Embryonic facial prominence (tissue), 1 donor: ENCODE measurements at regions not wholly inside any gene's neighbourhood (a gene's known extent, or its start where the extent isn't known, plus 50 kb on each side); places are given as distances from the start of the nearest gene placed in this dataset.

Source experiments
- DNase-seq: peaks from one replicate; pipeline ENCODE4 v3.0.0-alpha.2; 2016; ENCODE audit errors: extremely low spot score

- DNase-seq: no peak
Measured at GRCh38 chr9:1267141-1267570, 217.0 kb downstream of the DMRT2 start.

DNA sequence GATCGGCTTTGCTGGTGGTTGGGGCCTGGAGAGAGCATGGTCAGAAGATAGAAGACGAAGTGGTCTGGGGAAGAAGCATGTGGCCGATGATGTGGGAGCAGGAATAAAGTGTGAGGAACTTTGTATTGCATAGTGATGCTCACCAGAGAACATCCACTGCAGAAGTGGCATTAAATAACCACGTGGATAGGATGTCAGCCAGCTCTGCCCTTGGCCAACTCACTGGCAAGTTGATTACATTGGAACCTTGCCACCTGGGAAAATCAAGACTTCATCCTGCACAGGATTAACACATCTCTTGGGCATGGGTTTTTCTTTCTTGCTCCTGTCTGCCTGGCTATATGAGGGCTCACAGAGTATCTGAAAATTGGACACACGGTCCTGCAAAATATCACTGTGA is 217.4 kb downstream of the DMRT2 start:
- DNase-seq: no peak

DNA sequence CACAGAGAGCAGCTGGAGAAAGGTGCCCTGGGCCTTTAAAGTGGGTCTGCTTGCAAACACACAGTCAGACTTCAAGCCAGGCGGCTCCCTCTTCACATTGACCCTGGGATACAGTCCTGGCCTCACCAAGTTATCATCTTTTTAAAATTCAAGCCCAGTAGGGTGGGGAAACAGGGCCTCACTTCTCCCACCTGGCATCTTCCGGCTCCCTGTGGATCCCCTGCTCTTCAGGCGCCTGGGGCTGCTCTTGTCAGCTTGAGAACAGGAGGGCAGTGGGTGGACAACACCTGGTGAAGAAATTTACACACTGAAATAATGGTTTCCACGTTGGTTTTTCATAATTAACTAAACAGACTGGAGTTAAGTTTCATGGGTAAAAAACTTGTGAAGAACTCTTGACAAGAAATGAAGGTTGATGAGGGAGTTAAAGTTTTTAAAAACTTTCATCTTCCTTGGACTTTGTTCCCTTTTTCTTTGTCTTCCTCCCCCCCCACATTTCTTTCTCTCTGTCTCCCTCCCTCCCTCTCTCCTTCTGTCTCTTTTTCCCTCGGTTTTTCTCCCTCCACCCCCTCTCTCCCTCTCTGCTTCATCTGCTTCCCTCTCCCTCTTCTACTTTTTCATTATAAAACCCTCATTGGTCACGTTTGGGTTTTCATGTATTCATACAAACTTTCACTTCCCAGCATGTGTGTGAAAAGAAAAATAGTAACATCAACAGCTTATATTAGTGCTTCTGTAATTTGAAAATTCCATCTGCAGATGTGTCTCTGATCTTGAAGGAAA is 219.6 kb downstream of the DMRT2 start:
- no peak for DNase-seq

DNA sequence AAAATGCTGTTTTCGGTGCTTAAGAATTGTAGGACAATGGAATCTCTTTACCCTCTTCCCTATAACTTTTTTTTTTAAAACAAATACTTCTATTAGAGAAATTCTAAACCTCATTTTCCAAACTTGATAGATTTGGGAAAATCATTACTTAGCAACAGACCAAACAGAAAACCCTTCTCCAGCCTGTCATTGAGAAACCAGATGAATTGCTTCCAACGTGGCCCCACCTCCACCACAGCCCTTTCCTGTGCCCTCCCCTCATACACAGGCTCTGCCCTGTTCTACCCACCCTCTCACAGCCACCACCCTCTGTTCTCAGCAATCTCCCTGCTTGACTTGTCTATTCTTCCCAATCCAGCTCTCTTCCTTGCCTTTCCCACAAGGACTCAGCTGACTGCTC is 221.2 kb downstream of the DMRT2 start:
- DNase-seq: no peak

DNA sequence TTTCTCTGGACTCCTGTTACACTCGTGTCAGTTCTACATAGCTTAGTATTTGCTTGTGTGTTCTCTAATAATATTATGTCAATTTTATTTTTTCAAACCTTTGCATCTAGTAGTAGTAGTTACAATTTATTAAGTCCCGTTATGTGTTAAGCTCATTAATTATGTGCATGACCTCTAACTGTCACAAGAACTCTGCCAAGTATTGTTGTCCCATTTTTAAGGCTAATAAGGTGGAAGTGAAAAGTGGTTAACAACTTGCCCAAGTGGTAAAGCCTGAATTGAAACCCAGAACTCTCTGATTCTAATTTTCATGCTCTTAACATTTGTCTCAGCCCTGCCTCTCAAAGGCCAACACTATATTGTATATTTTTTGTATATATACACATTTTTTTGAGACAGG is 221.6 kb downstream of the DMRT2 start:
- DNase-seq: no peak

DNA sequence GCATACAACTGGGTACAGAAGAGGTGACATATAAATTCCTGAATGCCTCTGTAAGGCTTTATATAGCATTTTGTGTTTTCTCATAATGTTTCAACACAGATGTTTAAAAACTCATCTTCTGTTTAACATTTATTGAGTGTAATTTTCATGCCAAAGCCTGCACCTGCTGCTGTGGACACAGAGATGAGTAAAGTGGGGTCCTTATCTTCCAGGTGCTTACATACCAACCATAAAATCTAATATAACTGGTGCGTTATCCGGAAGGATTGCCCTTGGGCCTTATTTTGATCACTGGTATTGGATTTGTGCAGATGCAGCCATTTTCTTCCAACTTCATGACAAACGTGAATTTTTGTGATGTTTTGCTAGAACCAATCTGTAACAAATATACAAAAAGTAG is 222.3 kb downstream of the DMRT2 start:
- DNase-seq: no peak

GRCh38 chr9:1273859-1274258 is 223.7 kb downstream of the DMRT2 start:
- no peak for DNase-seq

- no peak for DNase-seq
Measured at GRCh38 chr9:1274334-1274733, 224.2 kb downstream of the DMRT2 start.

- no peak for DNase-seq
Measured at GRCh38 chr9:1276474-1276873, 226.3 kb downstream of the DMRT2 start.

GRCh38 chr9:1284727-1285126 is 234.6 kb downstream of the DMRT2 start:
- DNase-seq: no peak

- DNase-seq: no peak
Measured at GRCh38 chr9:1285526-1285925, 235.4 kb downstream of the DMRT2 start.

DNA sequence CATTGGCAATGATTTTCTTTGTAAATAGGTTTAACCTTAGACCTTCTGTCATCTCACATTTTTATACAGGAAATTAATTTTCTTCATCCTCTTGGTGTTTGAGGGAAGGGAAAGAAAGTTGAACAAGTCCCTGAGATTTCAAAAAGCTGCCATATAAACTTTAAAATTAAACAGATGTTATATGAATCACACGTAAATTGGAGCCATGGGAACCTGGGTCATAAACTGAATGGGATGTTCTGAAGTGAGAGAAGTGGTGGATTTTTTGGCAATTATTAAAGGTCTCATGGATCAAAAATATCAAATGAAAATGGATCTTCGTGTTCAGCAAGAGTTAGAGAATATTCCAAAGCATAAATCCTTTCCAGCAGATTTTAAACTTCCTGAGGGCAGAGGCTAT is 242.2 kb downstream of the DMRT2 start:
- DNase-seq: no peak

DNA sequence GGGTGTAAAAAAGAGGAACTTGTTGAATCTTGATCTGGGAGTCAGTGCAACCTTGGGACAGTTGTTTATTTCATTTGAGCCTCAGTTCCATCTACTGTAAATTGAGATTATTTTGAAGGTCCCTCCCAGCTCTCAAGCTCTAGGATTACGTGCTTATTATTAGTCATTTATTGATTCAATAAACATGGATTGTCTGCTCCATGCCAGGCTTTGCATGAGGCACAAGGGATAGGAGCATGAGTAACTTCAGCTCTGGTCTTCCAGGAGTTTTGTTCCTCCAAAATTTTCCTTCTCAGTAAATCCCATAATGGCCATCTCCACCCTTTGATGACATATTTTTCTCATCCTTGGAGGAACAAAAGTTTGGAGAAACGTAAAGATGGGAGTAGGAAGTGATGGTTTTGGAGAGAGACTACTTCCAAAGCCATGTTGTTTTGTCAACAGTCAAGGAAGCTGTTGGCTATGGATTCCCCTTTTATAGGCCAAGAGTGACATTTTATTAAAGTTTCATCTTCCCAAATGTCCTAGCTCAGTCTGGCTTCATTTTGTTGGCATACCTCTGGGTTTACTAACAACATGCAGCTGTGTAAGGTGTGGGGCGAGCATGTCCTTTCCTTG is 244.6 kb downstream of the DMRT2 start:
- DNase-seq: no peak

DNA sequence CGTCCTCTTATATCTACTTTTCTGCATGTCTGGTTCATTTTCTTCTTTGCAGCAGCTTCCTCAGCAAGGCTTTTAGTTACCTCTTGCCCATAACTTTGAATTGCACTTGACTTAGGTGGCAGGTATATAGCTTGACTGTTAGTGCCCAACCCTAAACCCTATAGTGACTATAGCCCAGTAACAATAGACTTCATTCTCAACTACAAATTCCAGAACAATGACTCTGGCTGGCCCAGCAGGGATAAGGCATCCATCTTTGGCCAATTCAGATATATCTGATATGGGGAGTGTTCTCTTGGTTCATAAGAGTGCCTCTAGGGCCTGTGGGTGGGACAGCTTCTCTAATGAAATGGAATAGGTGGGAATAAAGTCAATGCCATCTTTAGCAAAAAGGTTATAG is 246.2 kb downstream of the DMRT2 start:
- no peak for DNase-seq

- DNase-seq: no peak
Measured at GRCh38 chr9:1298046-1298445, 247.9 kb downstream of the DMRT2 start.

GRCh38 chr9:1300941-1301340 is 250.8 kb downstream of the DMRT2 start:
- DNase-seq: no peak

GRCh38 chr9:1303932-1304331 is 253.8 kb downstream of the DMRT2 start:
- no peak for DNase-seq

- no peak for DNase-seq
Measured at GRCh38 chr9:1311462-1312042, 261.4 kb downstream of the DMRT2 start.

- DNase-seq: no peak
Measured at GRCh38 chr9:1319436-1319835, 269.3 kb downstream of the DMRT2 start.

- peak; percentile 48 for DNase-seq
Measured at GRCh38 chr9:1320051-1320557, 269.9 kb downstream of the DMRT2 start.

- no peak for DNase-seq
Measured at GRCh38 chr9:1320607-1321195, 270.5 kb downstream of the DMRT2 start.

GRCh38 chr9:1327467-1327866 is 277.3 kb downstream of the DMRT2 start:
- no peak for DNase-seq

DNA sequence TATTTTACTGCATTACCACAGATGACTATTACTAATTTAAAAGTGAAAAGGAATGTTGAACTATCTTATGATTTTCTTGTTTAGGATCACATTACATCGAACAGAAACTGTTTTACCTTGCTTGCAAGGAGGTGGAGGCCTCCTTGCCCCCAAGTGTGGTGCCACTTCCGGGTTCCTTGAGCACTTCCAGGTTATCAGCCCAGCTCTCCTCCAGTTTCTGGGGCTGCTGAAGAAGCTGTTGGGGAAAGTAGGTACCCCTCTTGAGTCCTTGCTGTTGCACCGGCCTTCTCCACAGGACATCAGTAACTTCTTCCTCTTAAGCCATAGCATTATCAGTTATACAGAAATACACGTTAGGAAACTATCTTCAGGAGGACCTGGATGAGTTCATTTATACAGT is 278.2 kb downstream of the DMRT2 start:
- DNase-seq: no peak
